Activated effector memory CD4-positive, alpha-beta T cell treated with Interleukin-2 at 50 U/mL for 16 hours (primary cell): ENCODE measurements at regions not wholly inside any gene's neighbourhood (a gene's known extent, or its start where the extent isn't known, plus 50 kb on each side); places are given as distances from the start of the nearest gene placed in this dataset.
"Not testable (repeated sequence)": the region's sequence is repeated elsewhere in the genome, so short reads cannot be mapped to it uniquely, and the experiment has no call there.

ENCODE experiments used
- DNase-seq: peaks from one replicate; pipeline ENCODE4 v3.0.0-alpha.2; 2020

- DNase-seq = not testable (repeated sequence)
These were observed 93.0 kb upstream of the KIF26B start for GRCh38 chr1:245061808-245062207.

GRCh38 chr1:245060684-245061374 is 94.0 kb upstream of the KIF26B start:
- DNase-seq = no peak

GRCh38 chr1:245059806-245060424 is 94.9 kb upstream of the KIF26B start:
- no peak for DNase-seq

- DNase-seq = no peak
These were observed 95.9 kb upstream of the KIF26B start for GRCh38 chr1:245058882-245059281.

GRCh38 chr1:245058436-245058835 is 96.3 kb upstream of the KIF26B start:
- DNase-seq = no peak

GRCh38 chr1:245056913-245057312 is 97.9 kb upstream of the KIF26B start:
- DNase-seq = no peak

GRCh38 chr1:245056296-245056695 is 98.5 kb upstream of the KIF26B start:
- not testable (repeated sequence) for DNase-seq

GRCh38 chr1:245055752-245056151 is 99.0 kb upstream of the KIF26B start:
- no peak for DNase-seq

GRCh38 chr1:245054507-245055270 is 100.1 kb upstream of the KIF26B start:
- DNase-seq = no peak

GRCh38 chr1:245054105-245054504 is 100.7 kb upstream of the KIF26B start:
- no peak for DNase-seq

- no peak for DNase-seq
These were observed 102.5 kb upstream of the KIF26B start for GRCh38 chr1:245052258-245052657.

GRCh38 chr1:245051349-245052221 is 103.2 kb upstream of the KIF26B start:
- DNase-seq = no peak

GRCh38 chr1:245046769-245047168 is 108.0 kb upstream of the KIF26B start:
- DNase-seq = no peak

GRCh38 chr1:245046315-245046714 is 108.5 kb upstream of the KIF26B start:
- DNase-seq = no peak

GRCh38 chr1:245045087-245045881 is 109.5 kb upstream of the KIF26B start:
- no peak for DNase-seq

GRCh38 chr1:245043611-245043940 is 111.2 kb upstream of the KIF26B start:
- DNase-seq = no peak

GRCh38 chr1:245041058-245041698 is 113.6 kb upstream of the KIF26B start:
- DNase-seq = no peak

- DNase-seq = no peak
These were observed 115.6 kb upstream of the KIF26B start for GRCh38 chr1:245039196-245039595.

GRCh38 chr1:245036102-245036501 is 118.7 kb upstream of the KIF26B start:
- DNase-seq = no peak

GRCh38 chr1:245031041-245031440 is 123.7 kb upstream of the KIF26B start:
- DNase-seq = no peak

GRCh38 chr1:245026247-245026646 is 128.5 kb upstream of the KIF26B start:
- no peak for DNase-seq

GRCh38 chr1:245025525-245025924 is 129.3 kb upstream of the KIF26B start:
- DNase-seq = no peak
